SKM-1 (cell line): ENCODE measurements at regions not wholly inside any gene's neighbourhood (a gene's known extent, or its start where the extent isn't known, plus 50 kb on each side); places are given as distances from the start of the nearest gene placed in this dataset.
"Not testable (repeated sequence)": the region's sequence is repeated elsewhere in the genome, so short reads cannot be mapped to it uniquely, and the experiment has no call there.

Experiments used
- DNase-seq: peaks from one replicate; lab custom pipeline; 2025; ENCODE audit not compliant: unreplicated experiment; lab: John Stamatoyannopoulos, UW

DNA sequence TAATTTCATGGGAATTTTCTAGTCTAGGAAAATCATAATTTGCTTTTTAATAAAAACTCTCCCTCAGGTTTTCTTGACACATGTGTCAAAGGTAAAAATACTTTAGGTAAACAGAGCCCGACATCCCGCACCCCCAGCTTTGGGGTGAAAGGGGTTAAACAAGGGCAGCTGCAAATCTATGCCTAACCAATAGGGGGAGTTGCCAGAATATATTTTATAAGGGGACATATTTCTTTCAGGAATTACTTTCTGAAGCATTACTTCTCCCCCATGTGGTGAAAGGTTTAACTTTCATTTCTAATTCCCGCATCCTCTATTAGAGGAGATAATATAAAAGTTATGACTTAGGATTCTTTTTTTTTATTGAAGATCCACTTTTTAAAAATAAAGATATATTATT lies 53.9 kb upstream of the HEPH start:
- peak; percentile 25 for DNase-seq

DNA sequence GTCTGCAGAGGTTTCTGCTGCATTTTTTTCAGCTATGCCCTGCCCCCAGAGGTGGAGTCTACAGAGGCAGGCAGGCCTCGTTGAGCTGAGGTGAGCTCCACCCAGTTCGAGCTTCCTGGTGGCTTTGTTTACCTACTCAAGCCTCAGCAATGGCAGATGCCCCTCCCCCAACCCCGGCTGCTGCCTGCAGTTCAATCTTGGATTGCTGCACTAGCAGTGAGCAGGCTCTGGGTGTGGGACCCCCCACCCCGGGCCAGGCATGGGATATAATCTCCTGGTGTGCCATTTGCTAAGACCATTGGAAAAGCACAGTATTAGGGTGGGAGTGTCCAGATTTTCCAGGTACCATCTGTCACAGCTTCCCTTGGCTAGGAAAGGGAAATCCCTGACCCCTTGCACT lies 56.2 kb upstream of the HEPH start:
- not testable (repeated sequence) for DNase-seq

DNA sequence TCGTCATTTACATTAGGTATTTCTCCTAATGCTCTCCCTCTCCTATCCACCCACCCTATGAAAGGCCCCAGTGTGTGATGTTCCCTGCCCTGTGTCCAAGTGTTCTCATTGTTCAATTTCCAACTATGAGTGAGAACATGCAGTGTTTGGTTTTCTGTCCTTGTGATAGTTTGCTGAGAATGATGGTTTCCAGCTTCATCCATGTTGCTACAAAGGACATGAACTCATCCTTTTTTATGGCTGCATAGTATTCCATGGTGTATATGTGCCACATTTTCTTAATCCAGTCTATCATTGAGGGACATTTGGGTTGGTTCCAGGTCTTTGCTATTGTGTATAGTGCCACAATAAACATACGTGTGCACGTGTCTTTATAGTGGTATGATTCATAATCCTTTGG lies 61.6 kb upstream of the HEPH start:
- not testable (repeated sequence) for DNase-seq

DNA sequence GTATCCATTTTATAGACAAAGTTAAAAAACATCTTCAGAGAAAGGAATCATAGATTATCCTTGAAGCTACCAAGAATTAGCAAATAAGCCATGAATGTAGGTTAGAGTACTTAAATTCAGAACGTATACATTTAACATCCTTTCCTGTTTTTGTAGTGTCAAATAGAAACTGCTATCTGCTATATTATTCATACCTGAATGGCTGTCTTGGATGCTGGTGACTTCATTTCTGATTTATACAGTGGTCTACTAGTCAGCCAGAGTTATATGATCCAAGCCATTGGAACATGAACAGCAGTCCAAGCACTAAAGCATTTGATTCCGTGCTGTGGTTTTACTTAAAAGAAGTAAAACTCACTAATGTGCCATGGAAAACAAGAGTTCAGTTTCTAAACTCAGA lies 58.3 kb upstream of the VSIG4 start:
- no peak for DNase-seq

DNA sequence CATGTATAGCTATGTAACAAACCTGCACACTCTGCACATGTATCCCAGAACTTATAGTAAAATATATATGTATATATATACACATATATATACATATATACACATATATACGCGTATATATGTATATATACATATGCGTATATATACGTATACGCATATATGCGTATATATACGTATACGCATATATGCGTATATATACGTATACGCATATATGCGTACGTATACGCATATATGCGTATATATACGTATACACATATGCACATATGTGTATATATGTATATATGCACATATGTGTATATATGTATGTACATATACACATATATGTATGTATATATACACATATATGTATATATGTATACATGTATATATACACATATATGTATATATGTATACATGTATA lies 57.1 kb upstream of the VSIG4 start:
- DNase-seq, result not testable (repeated sequence)

DNA sequence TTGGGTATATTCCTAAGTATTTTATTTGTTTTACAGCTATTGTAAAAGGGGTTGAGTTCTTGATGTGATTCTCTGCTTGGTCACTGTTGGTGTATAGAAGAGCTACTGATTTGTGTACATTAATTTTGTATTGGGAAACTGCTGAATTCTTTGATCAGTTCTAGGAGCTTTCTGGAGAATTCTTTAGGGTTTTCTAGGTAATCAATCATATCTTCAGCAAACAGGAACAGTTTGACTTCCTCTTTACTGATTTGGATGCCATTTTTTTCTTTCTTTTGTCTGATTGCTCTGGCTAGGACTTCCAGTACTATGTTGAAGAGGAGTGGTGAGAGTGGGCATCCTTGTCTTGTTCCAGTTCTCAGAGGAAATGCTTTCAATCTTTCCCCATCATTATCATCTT lies 50.1 kb upstream of the VSIG4 start:
- not testable (repeated sequence) for DNase-seq
